ENCODE measurements at regions not wholly inside any gene's neighbourhood (a gene's known extent, or its start where the extent isn't known, plus 50 kb on each side); places are given as distances from the start of the nearest gene placed in this dataset.
"Not testable (repeated sequence)": the region's sequence is repeated elsewhere in the genome, so short reads cannot be mapped to it uniquely, and the experiment has no call there.

GRCh38 chr12:127823801-127824200, 443.2 kb upstream of the TMEM132C start:
- no peak for DNase-seq

- DNase-seq, result no peak
Measured at GRCh38 chr12:127829281-127830064, 437.5 kb upstream of the TMEM132C start.

GRCh38 chr12:127830065-127830460, 436.9 kb upstream of the TMEM132C start:
- DNase-seq, result no peak

GRCh38 chr12:127830730-127831129, 436.2 kb upstream of the TMEM132C start:
- no peak for DNase-seq

- DNase-seq, result no peak
Measured at GRCh38 chr12:127832172-127832571, 434.8 kb upstream of the TMEM132C start.

GRCh38 chr12:127836802-127837201, 430.2 kb upstream of the TMEM132C start:
- not testable (repeated sequence) for DNase-seq

GRCh38 chr12:127857661-127858060, 409.3 kb upstream of the TMEM132C start:
- no peak for DNase-seq

- DNase-seq, result no peak
Measured at GRCh38 chr12:127860536-127860935, 406.4 kb upstream of the TMEM132C start.

- no peak for DNase-seq
Measured at GRCh38 chr12:127861406-127861805, 405.6 kb upstream of the TMEM132C start.

- no peak for DNase-seq
Measured at GRCh38 chr12:127873306-127873705, 393.7 kb upstream of the TMEM132C start.

- no peak for DNase-seq
Measured at GRCh38 chr12:127881371-127882140, 385.4 kb upstream of the TMEM132C start.

- DNase-seq, result no peak
Measured at GRCh38 chr12:127883013-127883412, 384.0 kb upstream of the TMEM132C start.

- DNase-seq, result no peak
Measured at GRCh38 chr12:127885954-127886750, 380.8 kb upstream of the TMEM132C start.

- DNase-seq, result no peak
Measured at GRCh38 chr12:127886827-127887226, 380.1 kb upstream of the TMEM132C start.

- DNase-seq, result no peak
Measured at GRCh38 chr12:127888943-127889719, 377.8 kb upstream of the TMEM132C start.

GRCh38 chr12:127893895-127894609, 372.9 kb upstream of the TMEM132C start:
- no peak for DNase-seq

GRCh38 chr12:127896661-127897060, 370.3 kb upstream of the TMEM132C start:
- no peak for DNase-seq

GRCh38 chr12:127898616-127899015, 368.4 kb upstream of the TMEM132C start:
- no peak for DNase-seq

- no peak for DNase-seq
Measured at GRCh38 chr12:127899971-127900370, 367.0 kb upstream of the TMEM132C start.

- DNase-seq, result no peak
Measured at GRCh38 chr12:127900386-127900785, 366.6 kb upstream of the TMEM132C start.

GRCh38 chr12:127903146-127903545, 363.8 kb upstream of the TMEM132C start:
- no peak for DNase-seq

GRCh38 chr12:127909041-127909440, 357.9 kb upstream of the TMEM132C start:
- no peak for DNase-seq

Measured in NCI-H1417 treated with DMSO at 0.1 percent for 48 hours (cell line).